ENCODE measurements at regions not wholly inside any gene's neighbourhood (a gene's known extent, or its start where the extent isn't known, plus 50 kb on each side); places are given as distances from the start of the nearest gene placed in this dataset.

DNA sequence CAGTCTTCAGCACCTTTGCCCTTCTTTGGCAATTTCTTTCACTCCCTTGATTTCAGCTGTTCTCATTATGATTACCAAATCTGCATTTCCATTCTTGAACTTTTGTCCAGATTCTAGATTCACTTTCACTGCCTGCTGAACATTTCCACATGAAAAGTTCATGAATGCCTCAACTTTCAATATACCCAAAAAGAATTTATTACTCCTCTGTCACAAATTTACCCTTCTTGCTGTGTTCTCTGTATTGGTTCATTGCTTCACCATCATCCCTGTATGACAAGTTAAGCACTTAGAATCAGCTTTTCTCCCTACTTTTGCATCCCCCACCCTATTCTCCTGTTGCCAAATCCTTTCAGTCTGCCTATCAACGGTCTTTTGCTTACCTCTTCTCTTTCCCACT, 112.6 kb upstream of the PKN2 start:
- TF ChIP-seq POLR2A (IDR thresholded peaks at IDR 0.05) = no peak
- TF ChIP-seq, protein P1, sequence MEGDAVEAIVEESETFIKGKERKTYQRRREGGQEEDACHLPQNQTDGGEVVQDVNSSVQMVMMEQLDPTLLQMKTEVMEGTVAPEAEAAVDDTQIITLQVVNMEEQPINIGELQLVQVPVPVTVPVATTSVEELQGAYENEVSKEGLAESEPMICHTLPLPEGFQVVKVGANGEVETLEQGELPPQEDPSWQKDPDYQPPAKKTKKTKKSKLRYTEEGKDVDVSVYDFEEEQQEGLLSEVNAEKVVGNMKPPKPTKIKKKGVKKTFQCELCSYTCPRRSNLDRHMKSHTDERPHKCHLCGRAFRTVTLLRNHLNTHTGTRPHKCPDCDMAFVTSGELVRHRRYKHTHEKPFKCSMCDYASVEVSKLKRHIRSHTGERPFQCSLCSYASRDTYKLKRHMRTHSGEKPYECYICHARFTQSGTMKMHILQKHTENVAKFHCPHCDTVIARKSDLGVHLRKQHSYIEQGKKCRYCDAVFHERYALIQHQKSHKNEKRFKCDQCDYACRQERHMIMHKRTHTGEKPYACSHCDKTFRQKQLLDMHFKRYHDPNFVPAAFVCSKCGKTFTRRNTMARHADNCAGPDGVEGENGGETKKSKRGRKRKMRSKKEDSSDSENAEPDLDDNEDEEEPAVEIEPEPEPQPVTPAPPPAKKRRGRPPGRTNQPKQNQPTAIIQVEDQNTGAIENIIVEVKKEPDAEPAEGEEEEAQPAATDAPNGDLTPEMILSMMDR (IDR thresholded peaks at IDR 0.05 in 8 of 11, conservative IDR thresholded peaks at IDR 0.05 in 3 of 11) = no peak
- no peak for TF ChIP-seq POLR2AphosphoS5 (IDR thresholded peaks at IDR 0.05)
